Right lobe of liver (tissue), 4 donors: ENCODE measurements at regions not wholly inside any gene's neighbourhood (a gene's known extent, or its start where the extent isn't known, plus 50 kb on each side); places are given as distances from the start of the nearest gene placed in this dataset.

Experiments used
- CTCF ChIP-seq, 4 donors: fragments of 200-600 bp in 3 of 4; fragments of 450-650 bp in 1 of 4; IDR thresholded peaks; one replicate each; pipeline versions ENCODE4 v1.5.1 to v1.8.0; 2016 to 2022; ENCODE audit warnings: antibody characterized with exemption in 4 of 4, mild to moderate bottlenecking in 2 of 4
- POLR2A ChIP-seq: fragments of 450-650 bp; IDR thresholded peaks from one replicate; pipeline ENCODE4 v1.6.1; 2017; ENCODE audit warnings: antibody characterized with exemption, mild to moderate bottlenecking
- donor health status: DM: no; HTN: no; CAD: no.
- donor health status: DM: no; HTN: no; CAD: no.
- donor health status: DM: no; HTN: yes; CAD: no.

- TF ChIP-seq CTCF (IDR thresholded peaks at IDR 0.05) (no peak), POLR2A (no peak)
These were observed 159.2 kb upstream of the ID2 start for GRCh38 chr2:8522687-8523086.
